GM12874 (cell line): ENCODE measurements at regions not wholly inside any gene's neighbourhood (a gene's known extent, or its start where the extent isn't known, plus 50 kb on each side); places are given as distances from the start of the nearest gene placed in this dataset.
A peak's percentile ranks its signal among the peaks of the same experiment; 100 is the strongest.

ENCODE experiments used
- TF ChIP-seq, protein P1 (sequence below): IDR thresholded peaks from 2 replicates; pipeline ENCODE4 v1.5.1; 2011; ENCODE audit warnings: low read depth, mild to moderate bottlenecking, control low read depth, low read length, moderate library complexity; ENCODE audit not compliant: insufficient read depth

DNA sequence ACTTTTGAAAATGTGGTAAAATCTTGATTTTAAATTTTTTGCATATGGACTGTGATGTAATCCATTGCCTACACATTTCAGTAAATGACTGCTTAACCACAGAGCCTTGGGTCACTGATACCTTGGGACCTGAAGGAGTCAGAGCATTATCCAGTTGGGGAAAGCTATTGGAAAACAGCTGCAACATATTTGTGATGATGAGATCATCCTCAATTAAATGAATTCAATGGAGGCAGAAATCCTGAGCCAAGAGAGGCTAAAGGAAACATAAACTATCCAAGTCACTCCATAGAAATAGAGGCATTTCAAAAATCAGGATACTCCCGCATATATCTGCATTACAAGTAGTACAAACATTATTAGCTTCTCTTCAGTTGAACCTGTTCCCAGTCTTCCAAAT is 99.8 kb upstream of the PRMT6 start:
- TF ChIP-seq, protein P1, sequence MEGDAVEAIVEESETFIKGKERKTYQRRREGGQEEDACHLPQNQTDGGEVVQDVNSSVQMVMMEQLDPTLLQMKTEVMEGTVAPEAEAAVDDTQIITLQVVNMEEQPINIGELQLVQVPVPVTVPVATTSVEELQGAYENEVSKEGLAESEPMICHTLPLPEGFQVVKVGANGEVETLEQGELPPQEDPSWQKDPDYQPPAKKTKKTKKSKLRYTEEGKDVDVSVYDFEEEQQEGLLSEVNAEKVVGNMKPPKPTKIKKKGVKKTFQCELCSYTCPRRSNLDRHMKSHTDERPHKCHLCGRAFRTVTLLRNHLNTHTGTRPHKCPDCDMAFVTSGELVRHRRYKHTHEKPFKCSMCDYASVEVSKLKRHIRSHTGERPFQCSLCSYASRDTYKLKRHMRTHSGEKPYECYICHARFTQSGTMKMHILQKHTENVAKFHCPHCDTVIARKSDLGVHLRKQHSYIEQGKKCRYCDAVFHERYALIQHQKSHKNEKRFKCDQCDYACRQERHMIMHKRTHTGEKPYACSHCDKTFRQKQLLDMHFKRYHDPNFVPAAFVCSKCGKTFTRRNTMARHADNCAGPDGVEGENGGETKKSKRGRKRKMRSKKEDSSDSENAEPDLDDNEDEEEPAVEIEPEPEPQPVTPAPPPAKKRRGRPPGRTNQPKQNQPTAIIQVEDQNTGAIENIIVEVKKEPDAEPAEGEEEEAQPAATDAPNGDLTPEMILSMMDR: no peak

DNA sequence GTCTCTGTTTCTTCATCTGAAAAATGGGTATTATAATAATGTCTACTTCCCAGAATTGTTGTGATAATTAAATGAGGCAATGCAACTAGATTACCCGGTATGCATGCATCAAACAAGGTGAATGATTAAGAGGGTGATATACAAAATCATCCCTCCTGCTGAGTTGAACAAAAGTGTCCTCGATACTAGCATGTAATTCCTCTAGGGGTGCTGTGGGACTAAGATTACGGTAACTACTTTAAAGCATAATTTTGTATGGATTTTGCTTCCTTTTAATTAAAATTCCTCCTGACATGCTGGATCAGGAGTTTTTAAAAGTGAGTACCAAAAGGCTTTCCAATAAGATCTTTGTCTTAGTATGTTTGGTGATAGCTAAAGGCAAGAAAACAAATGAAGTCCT is 98.7 kb upstream of the PRMT6 start:
- TF ChIP-seq, protein P1: peak; percentile 2; the same call in 1 of the 2 replicates

DNA sequence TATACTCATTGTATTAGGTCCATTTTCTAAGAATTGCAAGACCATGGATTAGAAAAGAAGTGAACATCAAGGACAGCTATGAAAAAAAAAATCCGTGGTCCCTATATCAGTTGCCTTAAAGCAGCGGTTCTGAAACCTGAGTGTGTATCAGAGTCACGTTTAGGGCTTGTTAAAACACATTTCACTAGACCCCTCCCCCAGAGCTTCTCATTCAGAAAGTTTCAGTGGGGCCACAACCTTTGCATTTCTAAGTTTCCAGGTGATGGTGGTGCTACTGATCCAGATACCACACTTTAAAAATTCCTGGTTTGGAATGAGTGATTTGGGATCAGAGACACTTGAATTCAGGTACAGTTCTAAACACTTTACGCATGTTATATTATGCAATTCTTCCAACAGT is 96.1 kb upstream of the PRMT6 start:
- TF ChIP-seq, protein P1: no peak

DNA sequence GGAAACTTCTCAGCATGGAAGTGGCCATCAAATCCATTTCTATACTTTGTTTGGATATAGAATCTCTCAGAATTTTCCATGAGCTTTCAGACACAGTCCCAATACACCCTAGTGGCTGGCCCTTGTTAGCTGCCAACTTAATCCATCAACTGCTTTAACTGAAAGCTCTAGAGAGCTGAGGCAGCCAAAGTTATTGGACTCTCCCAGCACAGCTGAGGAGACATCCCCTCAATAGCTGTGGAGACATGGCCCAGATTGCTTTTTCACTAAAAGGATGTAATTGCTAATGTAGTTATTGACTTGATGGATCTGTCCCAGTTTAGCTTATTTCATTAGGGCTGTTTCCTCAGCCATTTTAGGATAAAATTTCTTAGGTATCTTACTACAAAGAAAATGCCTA is 94.8 kb upstream of the PRMT6 start:
- TF ChIP-seq, protein P1: no peak

DNA sequence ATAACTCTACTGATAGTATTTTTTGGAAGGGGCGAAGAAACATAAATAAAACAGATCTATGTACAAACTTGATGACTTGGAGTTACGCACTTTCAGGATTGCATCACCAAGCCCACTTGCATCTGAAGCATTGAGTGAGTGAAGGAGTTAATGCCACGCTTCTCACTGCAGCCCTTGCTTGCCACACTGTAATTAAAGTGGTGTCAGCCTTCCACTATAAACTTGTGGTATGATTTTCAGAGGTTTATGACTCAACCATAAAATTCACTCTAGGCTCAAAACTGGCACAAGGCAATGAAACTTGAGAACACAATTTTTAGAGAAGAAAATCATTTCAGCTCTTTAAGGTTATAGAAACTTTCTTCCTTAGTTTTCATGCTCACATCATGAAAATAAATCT is 93.9 kb upstream of the PRMT6 start:
- TF ChIP-seq, protein P1: no peak

DNA sequence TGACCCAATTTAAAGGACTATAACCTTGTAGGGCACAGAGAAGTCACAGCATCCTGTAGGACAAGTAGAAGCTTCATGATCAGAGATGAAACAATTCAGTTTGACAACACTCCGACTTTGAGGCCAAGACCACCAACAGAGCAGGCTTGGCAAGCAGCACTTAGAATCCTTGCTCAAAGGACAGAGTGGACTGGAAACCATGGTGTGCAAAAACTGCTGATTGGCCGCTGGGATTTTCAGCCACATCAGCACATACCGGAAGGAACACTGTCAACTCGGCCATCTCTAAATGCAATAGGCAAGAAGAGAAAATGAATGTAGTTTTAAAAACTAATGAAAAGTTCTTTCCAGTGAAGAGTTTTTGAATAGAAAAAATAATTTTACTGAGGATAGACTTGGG is 92.0 kb upstream of the PRMT6 start:
- TF ChIP-seq, protein P1: no peak

DNA sequence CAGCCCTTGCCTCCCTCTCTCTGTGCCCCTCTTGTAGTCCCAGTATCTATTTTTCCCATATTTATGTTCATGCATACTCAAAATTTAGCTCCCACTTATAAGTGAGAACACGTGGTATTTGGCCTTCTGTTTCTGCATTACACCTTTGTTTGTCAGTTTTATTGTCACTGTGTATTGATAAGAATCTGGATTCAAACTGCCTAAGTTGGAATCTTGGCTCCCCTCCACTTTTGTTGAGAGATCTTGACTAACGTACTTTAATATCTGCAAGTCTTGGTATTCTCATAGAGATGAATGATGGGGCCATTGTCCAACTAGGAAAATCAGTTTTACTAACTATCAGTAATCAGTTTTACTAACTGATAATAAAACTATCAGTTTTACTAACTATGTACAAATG is 87.8 kb upstream of the PRMT6 start:
- TF ChIP-seq, protein P1: no peak

DNA sequence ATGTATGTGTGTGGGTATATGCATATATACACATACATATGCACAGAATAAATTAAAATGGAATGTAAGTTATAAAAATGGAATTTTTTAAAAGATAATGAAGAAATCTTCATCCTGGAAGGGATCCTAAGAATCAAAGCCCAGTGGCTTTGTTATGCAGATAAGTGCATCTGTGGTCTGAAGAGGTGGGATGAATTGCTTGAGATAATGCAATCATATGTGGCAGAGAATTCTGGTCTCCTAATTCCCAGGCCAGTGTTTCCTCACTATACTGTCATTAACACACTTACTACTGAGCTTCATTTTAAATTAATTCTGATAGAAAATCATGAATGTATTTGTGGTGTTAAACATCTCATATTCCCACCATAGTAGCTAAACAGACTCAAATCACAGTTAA is 86.7 kb upstream of the PRMT6 start:
- TF ChIP-seq, protein P1: no peak
